NOMO-1 (cell line): ENCODE measurements at regions not wholly inside any gene's neighbourhood (a gene's known extent, or its start where the extent isn't known, plus 50 kb on each side); places are given as distances from the start of the nearest gene placed in this dataset.
"Not testable (repeated sequence)": the region's sequence is repeated elsewhere in the genome, so short reads cannot be mapped to it uniquely, and the experiment has no call there.

Source experiments
- DNase-seq, 2 experiments: peaks; one replicate each; lab custom pipeline; 2025; ENCODE audit not compliant: unreplicated experiment in 2 of 2; lab: John Stamatoyannopoulos, UW

DNA sequence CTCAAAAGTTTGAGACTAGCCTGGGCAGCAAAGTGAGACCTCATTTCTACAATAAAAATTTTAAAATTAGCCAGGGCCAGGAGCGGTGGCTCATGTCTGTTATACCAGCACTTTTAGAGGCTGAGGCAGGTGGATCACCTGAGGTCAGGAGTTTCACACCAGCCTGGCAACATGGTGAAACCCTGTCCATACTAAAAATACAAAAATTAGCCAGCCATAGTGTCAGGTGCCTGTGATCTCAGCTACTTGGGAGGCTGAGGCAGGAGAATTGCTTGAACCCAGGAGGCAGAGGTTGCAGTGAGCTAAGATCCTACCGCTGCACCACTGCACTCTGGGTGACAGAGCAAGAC lies 85.1 kb upstream of the MAP4 start:
- not testable (repeated sequence) for DNase-seq

DNA sequence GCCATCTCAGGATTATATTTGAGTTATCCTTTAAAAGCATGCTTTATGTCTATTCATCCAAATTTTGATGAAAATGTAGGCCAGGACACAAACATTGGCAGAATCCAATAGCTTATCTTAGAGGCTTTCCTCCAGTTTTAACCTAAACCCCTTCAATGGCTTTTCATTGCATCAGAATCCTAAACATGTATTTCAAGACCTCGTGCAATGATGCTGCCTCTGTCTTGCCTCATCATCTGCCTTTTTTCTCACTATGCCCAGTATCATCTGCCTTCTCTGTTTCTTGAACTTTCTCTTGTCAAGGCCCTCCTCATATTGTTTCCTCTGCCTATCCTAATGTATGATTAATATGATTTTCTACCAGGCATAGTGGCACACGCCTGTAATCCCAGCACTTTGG lies 76.1 kb upstream of the MAP4 start:
- DNase-seq, result no peak

DNA sequence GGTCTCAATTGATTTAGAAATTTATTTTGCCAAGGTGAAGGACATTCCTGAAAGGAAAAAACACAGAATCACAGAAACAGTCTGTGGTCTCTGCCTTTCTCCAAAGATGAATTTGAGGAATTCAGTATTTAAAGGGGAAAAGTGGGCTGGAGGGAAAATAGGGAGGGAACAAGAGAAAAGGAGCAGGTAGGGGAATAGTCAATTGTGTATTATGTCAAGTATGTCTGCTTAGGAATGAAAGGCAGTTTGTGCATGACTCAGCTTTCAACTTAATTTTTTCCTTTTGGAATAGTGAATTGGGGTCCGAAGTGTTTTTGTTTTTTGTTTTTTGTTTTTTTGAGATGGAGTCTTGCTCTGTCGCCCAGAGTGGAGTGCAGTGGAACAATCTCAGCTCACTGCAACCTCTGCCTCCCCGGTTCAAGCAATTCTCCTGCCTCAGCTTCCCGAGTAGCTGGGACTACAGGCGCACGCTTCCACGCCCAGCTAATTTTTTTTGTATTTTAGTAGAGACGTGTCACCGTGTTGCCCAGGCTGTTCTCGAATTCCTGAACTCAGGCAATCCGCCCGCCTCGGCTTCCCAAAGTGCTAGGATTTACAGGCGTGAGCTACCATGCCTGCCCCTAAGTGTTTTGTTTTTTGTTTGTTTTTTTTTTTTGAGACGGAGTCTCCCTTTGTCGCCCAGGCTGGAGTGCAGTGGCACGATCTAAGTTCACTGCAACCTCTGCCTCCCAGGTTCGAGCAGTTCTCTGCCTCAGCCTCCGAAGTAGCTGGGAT lies 74.1 kb upstream of the MAP4 start:
- DNase-seq, result no peak

DNA sequence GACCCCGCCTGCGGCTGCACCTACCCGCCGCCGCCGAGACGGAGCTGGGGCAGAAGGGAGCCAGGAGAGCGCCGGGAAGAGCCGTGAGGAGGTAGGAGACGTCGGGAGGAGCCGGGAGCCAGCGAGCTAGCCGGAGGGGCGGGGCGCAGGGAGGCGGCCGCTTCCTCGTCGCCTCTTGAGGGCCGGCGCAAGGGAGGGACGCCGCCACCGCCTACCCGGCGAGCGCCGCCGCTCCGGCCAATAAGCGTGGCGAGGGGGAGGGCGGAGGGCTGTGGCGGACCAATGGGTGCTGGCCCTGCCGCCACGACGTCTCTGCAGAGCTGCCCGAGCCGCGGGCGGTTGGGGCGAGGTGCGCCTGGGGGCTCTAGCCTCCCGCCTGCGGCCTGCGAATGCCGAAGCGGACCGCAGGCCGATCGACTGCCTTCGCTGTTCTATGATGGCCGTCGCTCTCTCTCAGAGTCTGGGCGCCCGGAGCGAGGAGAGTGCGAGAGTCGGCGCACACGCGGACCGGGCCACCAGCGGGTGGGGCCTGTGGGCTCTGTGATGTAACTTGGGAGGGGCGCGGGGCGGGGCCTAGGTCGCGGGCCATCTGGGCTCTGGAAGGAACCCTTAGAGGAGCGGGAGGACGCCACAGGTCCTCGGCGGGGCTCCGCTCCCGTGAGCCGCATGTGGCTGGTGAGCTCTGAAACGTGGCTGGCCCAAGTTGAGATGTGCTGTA lies 72.7 kb upstream of the MAP4 start:
- DNase-seq, result peak; percentile 92 to 98

DNA sequence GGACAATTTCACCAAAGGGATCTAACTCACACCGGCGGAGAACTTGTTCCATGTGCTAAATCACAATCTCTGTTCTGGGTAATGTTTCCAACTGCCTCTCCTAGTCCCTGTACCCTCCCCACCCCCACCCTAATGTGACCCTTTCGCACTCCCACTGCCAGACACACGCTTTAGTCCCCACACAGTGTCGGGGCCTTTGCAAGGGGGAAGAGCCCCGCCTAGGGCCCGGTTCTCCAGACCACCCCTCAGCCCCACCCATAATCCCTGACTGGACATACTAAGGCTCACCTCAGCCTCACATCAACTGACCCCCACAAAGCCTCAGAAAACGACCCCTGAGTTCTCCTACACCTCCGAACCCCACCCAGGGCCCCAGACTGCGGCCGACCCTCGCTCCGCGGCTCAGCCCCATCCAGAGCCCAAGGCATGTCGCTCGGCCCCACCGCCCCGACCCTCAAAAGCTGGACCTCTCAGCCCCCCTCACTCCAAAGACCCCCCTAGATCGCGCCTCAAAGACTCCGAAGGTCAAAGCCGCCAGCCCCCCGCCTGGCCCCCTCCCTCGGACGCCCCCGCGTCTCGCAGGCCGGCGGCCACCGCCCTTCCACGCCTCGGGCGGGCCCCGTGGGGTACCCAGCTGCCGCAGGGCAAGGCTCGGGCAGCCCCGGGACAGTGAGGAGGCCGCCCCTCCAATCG lies 72.0 kb upstream of the MAP4 start:
- DNase-seq, result no peak

DNA sequence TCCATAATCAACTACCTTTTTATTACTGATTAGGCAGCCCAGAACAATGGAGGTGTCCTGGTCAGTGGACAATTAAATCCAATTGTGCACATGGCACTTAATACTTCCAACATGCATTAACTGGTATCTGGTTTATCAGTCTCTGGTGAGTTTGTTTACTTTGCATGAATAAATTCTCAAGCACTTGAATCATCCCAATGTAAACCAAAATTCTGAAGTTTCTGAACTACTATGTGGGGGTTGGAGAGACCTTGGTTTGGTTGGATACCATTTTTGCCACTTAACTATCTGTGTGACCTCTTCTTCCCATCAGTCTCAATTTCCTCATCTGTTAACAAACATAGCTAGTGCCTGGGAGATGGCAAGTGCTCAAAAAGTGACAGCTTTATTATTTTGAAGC lies 70.5 kb upstream of the MAP4 start:
- DNase-seq, result no peak

DNA sequence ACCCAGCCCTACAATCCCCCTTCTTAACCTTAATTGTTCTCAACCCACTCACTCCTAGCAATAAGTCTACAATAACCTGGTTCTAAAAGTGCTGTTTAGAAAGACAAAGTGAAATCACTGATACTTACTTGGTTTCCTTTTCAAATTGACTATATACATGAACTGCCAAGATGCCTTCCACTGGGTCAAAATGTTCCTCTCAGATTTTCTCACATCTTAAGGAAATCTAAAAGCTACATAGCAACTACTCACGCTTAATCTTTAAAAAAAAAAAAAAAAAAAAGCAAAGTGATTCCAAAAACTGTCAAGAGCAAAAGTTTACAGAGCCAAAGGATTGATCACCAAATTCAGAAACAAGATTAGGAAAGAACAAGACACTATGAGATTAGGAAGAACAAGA lies 68.7 kb upstream of the MAP4 start:
- no peak for DNase-seq

DNA sequence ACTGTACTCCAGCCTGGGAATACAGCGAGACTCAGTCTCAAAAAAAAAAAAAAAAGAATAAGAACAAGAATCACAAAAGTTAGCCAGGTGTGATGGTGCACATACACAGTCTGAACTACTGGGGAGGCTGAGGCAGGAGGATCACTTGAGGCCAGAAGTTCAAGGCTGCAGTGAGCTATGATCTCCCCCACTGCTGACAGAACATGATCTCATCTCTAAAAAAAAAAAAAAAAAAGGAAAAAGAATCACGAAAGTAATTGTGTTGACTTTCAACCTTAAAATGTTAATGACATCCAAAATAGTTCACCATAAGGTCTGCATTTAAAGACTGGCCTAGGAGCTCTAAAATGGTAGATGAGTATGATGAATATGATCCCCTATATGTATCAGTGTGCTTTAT lies 68.0 kb upstream of the MAP4 start:
- DNase-seq, result no peak

DNA sequence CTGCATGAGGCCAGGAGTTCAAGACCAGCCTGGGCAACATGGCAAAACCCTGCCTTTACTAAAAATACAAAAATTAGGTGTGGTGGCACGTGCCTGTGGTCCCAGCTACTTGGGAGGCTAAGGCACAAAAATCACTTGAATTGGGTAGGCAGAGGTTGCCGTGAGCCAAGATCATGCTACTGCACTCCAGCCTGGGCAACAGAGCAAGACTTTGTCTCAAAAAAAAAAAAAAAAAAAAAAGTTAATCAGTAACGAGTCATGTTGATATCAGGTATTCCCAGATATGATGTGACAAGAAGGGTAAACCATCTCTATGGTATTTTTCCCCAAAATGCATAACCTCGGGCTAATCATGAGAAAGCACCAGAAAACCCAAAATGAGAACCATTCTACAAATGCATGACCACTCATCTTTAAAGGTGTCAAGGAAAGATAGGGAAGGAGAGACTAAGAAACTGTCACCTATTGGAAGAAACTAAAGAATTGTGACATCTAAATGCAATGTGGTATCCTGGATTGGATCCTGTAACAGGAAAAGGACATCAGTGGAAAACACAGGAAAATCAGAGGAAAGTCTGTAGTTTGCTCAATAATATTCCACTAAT lies 66.5 kb upstream of the MAP4 start:
- no peak for DNase-seq

DNA sequence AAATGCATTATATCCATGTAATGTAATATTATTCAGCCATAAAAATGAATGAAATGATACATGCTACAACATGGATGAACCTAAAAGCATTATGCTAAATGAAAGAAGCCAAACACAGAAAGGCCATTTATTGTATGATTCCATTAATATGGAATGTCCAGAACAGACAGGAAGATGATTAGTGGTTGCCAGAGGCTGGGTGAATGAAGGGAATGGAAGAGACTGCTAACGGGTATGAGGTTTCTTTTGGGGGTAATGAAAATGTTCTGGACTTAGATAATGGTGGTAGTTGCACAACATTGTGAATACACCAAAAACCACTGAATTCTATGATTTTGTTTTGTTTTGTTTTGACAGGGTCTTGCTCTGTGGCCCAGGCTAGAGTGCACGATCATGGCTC lies 61.6 kb upstream of the MAP4 start:
- no peak for DNase-seq

DNA sequence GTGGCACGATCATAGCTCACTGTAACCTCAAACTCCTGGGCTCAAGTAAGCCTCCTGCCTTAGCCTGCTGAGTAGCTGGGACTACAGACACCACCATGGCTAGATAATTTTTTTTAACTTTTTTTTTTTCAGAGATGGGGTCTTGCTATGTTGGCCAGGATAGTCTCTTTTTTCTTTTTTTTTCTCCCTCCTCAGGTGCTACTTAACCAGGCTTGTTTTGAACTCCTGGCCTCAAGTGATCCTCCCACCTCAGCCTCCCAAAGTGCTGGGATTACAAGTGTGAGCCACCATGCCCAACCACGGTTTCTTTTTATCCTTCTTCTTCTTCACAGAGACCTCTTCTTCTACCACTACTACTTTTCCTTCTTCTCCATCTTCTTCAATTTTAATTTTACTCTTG lies 53.8 kb upstream of the MAP4 start:
- no peak for DNase-seq

DNA sequence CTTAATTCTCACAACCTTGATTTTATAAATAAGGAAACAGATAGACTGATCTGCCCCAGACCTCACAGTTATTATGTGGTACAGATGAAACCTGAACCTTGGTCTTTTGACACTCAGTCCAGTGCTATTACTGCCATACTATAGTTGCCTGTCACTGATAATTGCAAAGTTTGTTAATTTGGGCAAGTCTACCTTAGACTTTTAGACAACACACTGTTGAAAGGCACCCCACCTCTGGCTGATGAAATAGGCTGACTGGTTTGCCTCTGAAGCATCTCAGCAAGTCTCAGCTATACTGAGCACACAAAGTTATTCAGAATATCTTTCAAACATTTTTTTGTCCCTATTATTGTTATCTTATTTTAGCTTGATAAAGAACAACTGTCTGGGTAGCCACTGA lies 53.1 kb upstream of the MAP4 start:
- no peak for DNase-seq

DNA sequence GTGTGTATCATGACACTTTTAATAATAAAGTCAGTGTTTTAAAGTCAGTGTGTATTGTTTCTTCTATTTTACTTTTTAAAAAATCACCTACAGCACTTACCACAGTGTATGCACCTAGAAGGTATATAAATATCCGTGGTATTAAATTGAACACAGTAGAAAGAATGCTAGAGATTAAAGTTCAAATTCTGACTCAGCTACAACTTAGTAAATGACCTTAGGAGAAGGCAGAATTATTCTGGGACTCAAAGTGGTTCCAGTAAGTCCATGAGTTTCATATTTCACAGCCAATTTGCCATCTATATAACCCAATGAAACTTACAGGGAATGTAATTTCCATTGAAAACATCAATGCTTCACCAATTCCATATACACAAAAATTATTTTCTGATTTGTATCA lies 52.7 kb upstream of the MAP4 start:
- DNase-seq, result no peak

DNA sequence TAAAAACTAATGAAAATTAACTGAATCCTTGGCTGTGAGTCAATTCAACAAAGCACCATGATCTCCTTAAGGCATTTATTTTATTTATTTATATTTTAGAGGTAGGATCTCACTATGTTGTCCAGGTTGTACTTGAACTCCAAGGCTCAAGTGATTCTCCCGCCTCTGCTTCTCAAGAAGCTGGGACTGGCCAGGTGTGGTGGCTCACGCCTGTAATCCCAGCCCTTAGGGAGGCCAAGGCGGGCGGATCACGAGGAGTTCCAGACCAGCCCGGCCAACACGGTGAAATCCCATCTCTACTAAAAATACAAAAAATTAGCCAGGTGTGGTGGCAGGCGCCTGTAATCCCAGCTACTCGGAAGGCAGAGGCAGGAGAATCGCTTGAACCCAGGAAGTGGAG lies 52.1 kb upstream of the MAP4 start:
- DNase-seq, result not testable (repeated sequence)

DNA sequence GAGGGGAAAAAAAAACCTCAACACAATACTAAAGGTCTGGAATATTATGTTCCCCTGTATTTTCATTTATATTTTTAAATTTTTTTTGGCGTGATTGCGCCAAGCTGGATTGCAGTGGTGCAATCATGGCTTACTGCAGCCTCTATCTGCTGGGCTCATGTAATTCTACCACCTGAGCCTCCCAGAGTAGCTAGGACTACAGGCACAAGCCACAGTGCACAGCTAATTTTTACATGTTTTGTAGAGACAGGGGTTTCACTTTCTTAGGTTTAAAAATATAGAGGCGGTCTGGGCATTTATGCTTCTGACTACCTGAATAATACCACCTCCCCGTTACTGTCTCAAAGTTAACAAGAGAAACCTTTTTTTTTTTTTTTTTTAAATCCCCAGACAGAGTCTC lies 51.1 kb upstream of the MAP4 start:
- no peak for DNase-seq
